Neural cell (in vitro differentiated cells): ENCODE measurements at regions not wholly inside any gene's neighbourhood (a gene's known extent, or its start where the extent isn't known, plus 50 kb on each side); places are given as distances from the start of the nearest gene placed in this dataset.

Experiments
- CTCF ChIP-seq: fragments of 450-650 bp; IDR thresholded peaks from 2 replicates; pipeline ENCODE4 v1.5.1; 2014; ENCODE audit warnings: antibody characterized with exemption, mild to moderate bottlenecking, moderate library complexity; ENCODE audit not compliant: poor library complexity, severe bottlenecking
- EP300 ChIP-seq: fragments of 450-650 bp; conservative IDR thresholded peaks from 2 replicates; pipeline ENCODE4 v1.6.1; 2014; ENCODE audit warnings: antibody characterized with exemption, mild to moderate bottlenecking, moderate library complexity; ENCODE audit not compliant: poor library complexity, severe bottlenecking
- EZH2 ChIP-seq: fragments of 200-600, 300-800 bp; shearing (Covaris generic), sonication (generic); IDR thresholded peaks from 2 replicates; pipeline ENCODE4 v1.6.1; 2014; ENCODE audit warnings: antibody characterized with exemption, low read length, borderline replicate concordance, mild to moderate bottlenecking; ENCODE audit not compliant: insufficient read depth, poor library complexity, severe bottlenecking
- RAD21 ChIP-seq: fragments of 450-650 bp; conservative IDR thresholded peaks from 2 replicates; pipeline ENCODE4 v1.6.1; 2014; ENCODE audit warnings: antibody characterized with exemption, mild to moderate bottlenecking, moderate library complexity
- TAF1 ChIP-seq: IDR thresholded peaks from 2 replicates; pipeline ENCODE4 v1.6.1; 2012; ENCODE audit warnings: low read depth

GRCh38 chr16:86338403-86339115 lies 171.8 kb upstream of the FOXF1 start:
- no peak for TF ChIP-seq RAD21
- TF ChIP-seq CTCF, result no peak
- TF ChIP-seq EZH2, result no peak
- no peak for TF ChIP-seq TAF1
- TF ChIP-seq EP300, result no peak
